Omental fat pad (tissue), 3 donors: ENCODE measurements at regions not wholly inside any gene's neighbourhood (a gene's known extent, or its start where the extent isn't known, plus 50 kb on each side); places are given as distances from the start of the nearest gene placed in this dataset.

Source experiments
- ATAC-seq: fragments of 150-250 bp; one replicate; pipeline ENCODE4 v1.9.1; 2016; ENCODE audit warnings: mild to moderate bottlenecking, moderate library complexity; ENCODE audit not compliant: low FRiP score
- DNase-seq: peaks from one replicate; pipeline ENCODE4 v3.0.0-alpha.2; 2019; ENCODE audit warnings: low spot score
- TF ChIP-seq, protein P1 (sequence below), 3 donors: fragments of 450-650 bp; IDR thresholded peaks; one replicate each; pipeline ENCODE4 v1.5.1; 2016 to 2017; ENCODE audit warnings: antibody characterized with exemption in 3 of 3, mild to moderate bottlenecking in 3 of 3, moderate library complexity in 2 of 3

- ATAC-seq (no peak), DNase-seq (no peak)
- TF ChIP-seq, protein P1, sequence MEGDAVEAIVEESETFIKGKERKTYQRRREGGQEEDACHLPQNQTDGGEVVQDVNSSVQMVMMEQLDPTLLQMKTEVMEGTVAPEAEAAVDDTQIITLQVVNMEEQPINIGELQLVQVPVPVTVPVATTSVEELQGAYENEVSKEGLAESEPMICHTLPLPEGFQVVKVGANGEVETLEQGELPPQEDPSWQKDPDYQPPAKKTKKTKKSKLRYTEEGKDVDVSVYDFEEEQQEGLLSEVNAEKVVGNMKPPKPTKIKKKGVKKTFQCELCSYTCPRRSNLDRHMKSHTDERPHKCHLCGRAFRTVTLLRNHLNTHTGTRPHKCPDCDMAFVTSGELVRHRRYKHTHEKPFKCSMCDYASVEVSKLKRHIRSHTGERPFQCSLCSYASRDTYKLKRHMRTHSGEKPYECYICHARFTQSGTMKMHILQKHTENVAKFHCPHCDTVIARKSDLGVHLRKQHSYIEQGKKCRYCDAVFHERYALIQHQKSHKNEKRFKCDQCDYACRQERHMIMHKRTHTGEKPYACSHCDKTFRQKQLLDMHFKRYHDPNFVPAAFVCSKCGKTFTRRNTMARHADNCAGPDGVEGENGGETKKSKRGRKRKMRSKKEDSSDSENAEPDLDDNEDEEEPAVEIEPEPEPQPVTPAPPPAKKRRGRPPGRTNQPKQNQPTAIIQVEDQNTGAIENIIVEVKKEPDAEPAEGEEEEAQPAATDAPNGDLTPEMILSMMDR (IDR thresholded peaks at IDR 0.05): no peak
Observed at GRCh38 chr1:63027176-63027575, 243.2 kb downstream of the ATG4C start.

DNA sequence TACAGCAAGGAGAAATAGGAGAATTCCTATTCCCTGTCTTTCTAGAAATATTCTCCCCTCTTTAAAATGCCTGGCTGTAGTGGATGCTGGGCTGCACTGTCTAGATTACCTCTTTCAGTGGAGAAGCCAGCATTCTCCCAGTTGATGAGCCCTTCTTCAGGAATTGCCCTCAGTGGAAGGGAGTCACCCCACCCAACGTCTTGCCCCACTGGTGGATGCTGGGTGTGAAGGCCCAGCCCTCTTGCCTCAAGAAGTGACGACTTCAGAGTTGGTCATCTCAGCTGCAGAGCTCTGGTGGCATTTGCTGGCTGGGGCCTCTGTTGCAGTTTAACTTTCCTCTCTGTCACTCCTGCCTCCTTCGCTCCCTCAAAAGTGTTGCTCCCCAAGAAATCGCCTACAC lies 248.2 kb downstream of the ATG4C start:
- ATAC-seq: no peak
- TF ChIP-seq, protein P1 (IDR thresholded peaks at IDR 0.05): no peak

GRCh38 chr1:63033211-63033610 lies 249.3 kb downstream of the ATG4C start:
- TF ChIP-seq, protein P1 (IDR thresholded peaks at IDR 0.05): no peak
- ATAC-seq (no peak), DNase-seq (no peak)

More for the DNA sequence above, 248.2 kb downstream of the ATG4C start:
- no peak for DNase-seq

GRCh38 chr1:63034256-63034655 lies 250.3 kb downstream of the ATG4C start:
- ATAC-seq: no peak
- TF ChIP-seq, protein P1 (IDR thresholded peaks at IDR 0.05): no peak
- no peak for DNase-seq

- TF ChIP-seq, protein P1 (IDR thresholded peaks at IDR 0.05): no peak
- no peak for DNase-seq
- no peak for ATAC-seq
Observed at GRCh38 chr1:63038586-63038985, 254.7 kb downstream of the ATG4C start.

DNA sequence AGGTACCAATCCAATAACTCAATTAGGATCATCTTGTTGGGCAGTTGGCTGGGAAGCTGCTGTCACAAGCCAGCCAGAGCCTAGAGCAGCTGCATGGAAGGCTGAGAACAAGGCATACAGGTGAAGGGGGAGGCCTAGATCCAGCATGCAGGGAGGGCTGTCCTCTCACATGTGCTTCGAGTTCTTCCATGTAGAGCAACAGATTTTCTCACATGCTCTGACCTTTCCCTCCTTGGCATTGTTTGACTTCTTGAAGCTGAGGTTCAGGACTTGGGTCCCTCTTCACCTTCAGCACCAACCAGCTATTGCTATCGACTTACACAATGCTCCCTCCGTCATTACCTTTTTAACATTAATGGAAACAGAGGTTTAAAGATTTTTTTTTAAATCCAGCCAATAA lies 257.7 kb downstream of the ATG4C start:
- TF ChIP-seq, protein P1 (IDR thresholded peaks at IDR 0.05): no peak
- DNase-seq (no peak), ATAC-seq (no peak)

DNA sequence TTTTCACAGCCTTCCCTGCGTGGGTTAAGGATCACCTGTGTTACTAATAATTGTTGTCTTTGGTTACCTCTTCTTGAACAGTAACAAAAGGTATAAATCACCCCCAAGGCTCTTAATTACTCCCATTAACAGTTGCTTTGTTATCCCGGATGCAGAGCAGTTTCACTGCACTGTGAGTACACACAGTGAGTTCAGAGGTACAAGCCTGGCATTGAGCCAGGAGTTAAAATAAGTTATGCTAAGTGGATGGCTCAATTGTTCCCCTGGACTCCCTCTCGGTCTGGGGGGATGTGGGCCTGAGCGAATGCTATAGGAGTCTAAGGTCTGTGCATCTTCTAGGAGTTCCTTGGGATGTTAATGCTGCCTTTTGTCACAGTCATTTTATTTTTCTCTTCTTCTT lies 258.3 kb downstream of the ATG4C start:
- TF ChIP-seq, protein P1 (IDR thresholded peaks at IDR 0.05): no peak
- ATAC-seq (no peak), DNase-seq (no peak)
